A549 (cell line): ENCODE measurements at regions not wholly inside any gene's neighbourhood (a gene's known extent, or its start where the extent isn't known, plus 50 kb on each side); places are given as distances from the start of the nearest gene placed in this dataset.

Source experiments
- CTCF ChIP-seq: fragments of >200 bp; sonication (Bioruptor Twin); formaldehyde crosslinking; IDR thresholded peaks from 3 replicates; pipeline ENCODE4 v1.5.1; 2016
- HOXA7 ChIP-seq: fragments of 250-450 bp; sonication (Bioruptor Pico); IDR thresholded peaks from 2 replicates; pipeline ENCODE4 v1.5.0; 2020; ENCODE audit warnings: mild to moderate bottlenecking, moderate library complexity
- KDM1A ChIP-seq: fragments of 200-600 bp; sonication (generic); IDR thresholded peaks from 2 replicates; pipeline ENCODE4 v1.6.1; 2016; ENCODE audit warnings: low read depth, mild to moderate bottlenecking
- MYC ChIP-seq: IDR thresholded peaks from 2 replicates; pipeline ENCODE4 v1.6.1; 2012; ENCODE audit warnings: mild to moderate bottlenecking, inconsistent platforms, low read length, improper control_type of control experiment, borderline replicate concordance
- PBX3 ChIP-seq: IDR thresholded peaks from 2 replicates; pipeline ENCODE4 v1.6.1; 2012
- POLR2A ChIP-seq: IDR thresholded peaks from 2 replicates; pipeline ENCODE4 v1.6.1; 2012; ENCODE audit warnings: mild to moderate bottlenecking, low read length
- POLR2AphosphoS2 ChIP-seq: conservative IDR thresholded peaks from 2 replicates; pipeline ENCODE4 v1.6.1; 2012; ENCODE audit warnings: low read length, improper control_type of control experiment, inconsistent platforms
- RAD21 ChIP-seq, 2 experiments: fragments of >200 bp in 1 of 2; sonication (Bioruptor Twin) in 1 of 2; formaldehyde crosslinking in 1 of 2; IDR thresholded peaks in 1 of 2; conservative IDR thresholded peaks in 1 of 2; 2 replicates in 1 of 2; 3 replicates in 1 of 2; pipeline ENCODE4 v1.6.1; 2012 to 2018; ENCODE audit warnings: inconsistent platforms in 1 of 2
- RCOR1 ChIP-seq: fragments of 150-350 bp; IDR thresholded peaks from 2 replicates; pipeline ENCODE4 v1.6.1; 2014; ENCODE audit warnings: antibody characterized with exemption, low read length, low read depth
- USF2 ChIP-seq: fragments of 450-650 bp; IDR thresholded peaks from 2 replicates; pipeline ENCODE4 v1.6.1; 2014; ENCODE audit warnings: antibody characterized with exemption
- TF ChIP-seq, protein P1 (sequence below): fragments of 200-600 bp; sonication (generic); IDR thresholded peaks from 2 replicates; pipeline ENCODE4 v1.6.1; 2016; ENCODE audit warnings: antibody characterized with exemption, mild to moderate bottlenecking, moderate library complexity

GRCh38 chr17:34010534-34010933, 244.6 kb upstream of the CCL2 start:
- TF ChIP-seq USF2 (no peak), RAD21 (conservative IDR thresholded peaks at IDR 0.05 in 1 of 2, IDR thresholded peaks at IDR 0.05 in 1 of 2) (no peak), RCOR1 (no peak), CTCF (no peak), HOXA7 (CRISPR knock-in tag) (no peak), KDM1A (no peak), PBX3 (no peak), POLR2A (no peak), POLR2AphosphoS2 (no peak), MYC (no peak)
- TF ChIP-seq, protein P1, sequence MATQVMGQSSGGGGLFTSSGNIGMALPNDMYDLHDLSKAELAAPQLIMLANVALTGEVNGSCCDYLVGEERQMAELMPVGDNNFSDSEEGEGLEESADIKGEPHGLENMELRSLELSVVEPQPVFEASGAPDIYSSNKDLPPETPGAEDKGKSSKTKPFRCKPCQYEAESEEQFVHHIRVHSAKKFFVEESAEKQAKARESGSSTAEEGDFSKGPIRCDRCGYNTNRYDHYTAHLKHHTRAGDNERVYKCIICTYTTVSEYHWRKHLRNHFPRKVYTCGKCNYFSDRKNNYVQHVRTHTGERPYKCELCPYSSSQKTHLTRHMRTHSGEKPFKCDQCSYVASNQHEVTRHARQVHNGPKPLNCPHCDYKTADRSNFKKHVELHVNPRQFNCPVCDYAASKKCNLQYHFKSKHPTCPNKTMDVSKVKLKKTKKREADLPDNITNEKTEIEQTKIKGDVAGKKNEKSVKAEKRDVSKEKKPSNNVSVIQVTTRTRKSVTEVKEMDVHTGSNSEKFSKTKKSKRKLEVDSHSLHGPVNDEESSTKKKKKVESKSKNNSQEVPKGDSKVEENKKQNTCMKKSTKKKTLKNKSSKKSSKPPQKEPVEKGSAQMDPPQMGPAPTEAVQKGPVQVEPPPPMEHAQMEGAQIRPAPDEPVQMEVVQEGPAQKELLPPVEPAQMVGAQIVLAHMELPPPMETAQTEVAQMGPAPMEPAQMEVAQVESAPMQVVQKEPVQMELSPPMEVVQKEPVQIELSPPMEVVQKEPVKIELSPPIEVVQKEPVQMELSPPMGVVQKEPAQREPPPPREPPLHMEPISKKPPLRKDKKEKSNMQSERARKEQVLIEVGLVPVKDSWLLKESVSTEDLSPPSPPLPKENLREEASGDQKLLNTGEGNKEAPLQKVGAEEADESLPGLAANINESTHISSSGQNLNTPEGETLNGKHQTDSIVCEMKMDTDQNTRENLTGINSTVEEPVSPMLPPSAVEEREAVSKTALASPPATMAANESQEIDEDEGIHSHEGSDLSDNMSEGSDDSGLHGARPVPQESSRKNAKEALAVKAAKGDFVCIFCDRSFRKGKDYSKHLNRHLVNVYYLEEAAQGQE, result no peak
